NB4 (cell line): ENCODE measurements at regions not wholly inside any gene's neighbourhood (a gene's known extent, or its start where the extent isn't known, plus 50 kb on each side); places are given as distances from the start of the nearest gene placed in this dataset.

ENCODE experiments used
- DNase-seq: peaks from one replicate; pipeline ENCODE4 v3.0.0; 2010; ENCODE audit warnings: low read depth
- H3K4me3 ChIP-seq: one replicate; pipeline ENCODE4 v1.5.1; 2011; ENCODE audit warnings: mild to moderate bottlenecking, low read depth, low read length, moderate library complexity
- MYC ChIP-seq: IDR thresholded peaks from 2 replicates; pipeline ENCODE4 v1.6.1; 2011; ENCODE audit warnings: low read depth, low read length
- POLR2A ChIP-seq: IDR thresholded peaks from 2 replicates; pipeline ENCODE4 v1.6.1; 2011; ENCODE audit warnings: mild to moderate bottlenecking; ENCODE audit not compliant: insufficient read length; ENCODE audit errors: extremely low read depth
- TF ChIP-seq, protein P1 (sequence below): IDR thresholded peaks from one replicate; pipeline ENCODE4 v1.5.1; 2012; ENCODE audit warnings: low read depth, low read length
- TF ChIP-seq, protein P2 (sequence below): IDR thresholded peaks from 2 replicates; pipeline ENCODE4 v1.6.1; 2011; ENCODE audit warnings: low read depth, low read length

DNA sequence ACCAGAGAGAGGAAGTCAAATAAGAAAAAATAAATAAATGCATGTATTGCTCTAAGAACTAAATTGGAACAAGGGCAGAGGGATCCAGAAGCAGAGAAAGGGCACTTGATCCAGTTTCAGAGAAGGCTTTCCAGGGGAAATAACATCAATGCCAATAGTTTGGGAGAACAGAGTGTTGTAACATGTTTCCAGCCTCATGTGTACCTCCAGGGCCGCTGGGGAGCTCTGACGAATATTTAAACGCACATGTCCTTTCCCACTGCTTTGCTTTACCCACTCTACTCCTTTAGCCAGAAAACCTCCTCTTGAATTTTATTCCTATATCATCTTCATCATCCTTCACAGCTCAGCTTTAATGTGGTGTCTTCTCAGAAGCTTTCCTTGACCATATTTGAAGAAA, 233.7 kb downstream of the ENC1 start:
- H3K4me3 ChIP-seq, result no peak overlapping the region
- no peak for DNase-seq
- TF ChIP-seq, protein P1, sequence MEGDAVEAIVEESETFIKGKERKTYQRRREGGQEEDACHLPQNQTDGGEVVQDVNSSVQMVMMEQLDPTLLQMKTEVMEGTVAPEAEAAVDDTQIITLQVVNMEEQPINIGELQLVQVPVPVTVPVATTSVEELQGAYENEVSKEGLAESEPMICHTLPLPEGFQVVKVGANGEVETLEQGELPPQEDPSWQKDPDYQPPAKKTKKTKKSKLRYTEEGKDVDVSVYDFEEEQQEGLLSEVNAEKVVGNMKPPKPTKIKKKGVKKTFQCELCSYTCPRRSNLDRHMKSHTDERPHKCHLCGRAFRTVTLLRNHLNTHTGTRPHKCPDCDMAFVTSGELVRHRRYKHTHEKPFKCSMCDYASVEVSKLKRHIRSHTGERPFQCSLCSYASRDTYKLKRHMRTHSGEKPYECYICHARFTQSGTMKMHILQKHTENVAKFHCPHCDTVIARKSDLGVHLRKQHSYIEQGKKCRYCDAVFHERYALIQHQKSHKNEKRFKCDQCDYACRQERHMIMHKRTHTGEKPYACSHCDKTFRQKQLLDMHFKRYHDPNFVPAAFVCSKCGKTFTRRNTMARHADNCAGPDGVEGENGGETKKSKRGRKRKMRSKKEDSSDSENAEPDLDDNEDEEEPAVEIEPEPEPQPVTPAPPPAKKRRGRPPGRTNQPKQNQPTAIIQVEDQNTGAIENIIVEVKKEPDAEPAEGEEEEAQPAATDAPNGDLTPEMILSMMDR, result no peak
- TF ChIP-seq POLR2A (no peak), MYC (no peak)
- TF ChIP-seq, protein P2, sequence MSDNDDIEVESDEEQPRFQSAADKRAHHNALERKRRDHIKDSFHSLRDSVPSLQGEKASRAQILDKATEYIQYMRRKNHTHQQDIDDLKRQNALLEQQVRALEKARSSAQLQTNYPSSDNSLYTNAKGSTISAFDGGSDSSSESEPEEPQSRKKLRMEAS, result no peak

DNA sequence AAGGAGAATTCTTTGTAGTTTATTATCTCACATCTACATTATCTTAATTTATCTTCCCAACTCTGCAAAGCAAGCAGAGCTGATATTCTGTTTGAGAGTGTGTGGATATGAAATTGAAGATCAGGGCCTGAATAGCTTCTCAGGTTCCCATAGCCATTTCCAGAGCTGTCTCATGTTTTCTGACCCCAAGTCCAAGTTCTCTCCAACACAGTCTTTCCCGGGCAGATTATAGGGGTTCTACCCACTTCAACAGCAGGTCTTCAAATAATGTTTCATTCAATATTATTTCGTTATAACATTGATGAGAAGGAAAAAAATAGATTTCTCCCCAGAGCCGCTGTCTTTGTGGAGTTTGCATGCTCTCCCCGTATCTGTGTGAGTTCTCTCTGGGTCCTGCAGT, 234.9 kb downstream of the ENC1 start:
- TF ChIP-seq, protein P2, result no peak
- TF ChIP-seq, protein P1, result no peak
- TF ChIP-seq POLR2A (no peak), MYC (no peak)
- no peak overlapping the region for H3K4me3 ChIP-seq
- DNase-seq, result no peak

DNA sequence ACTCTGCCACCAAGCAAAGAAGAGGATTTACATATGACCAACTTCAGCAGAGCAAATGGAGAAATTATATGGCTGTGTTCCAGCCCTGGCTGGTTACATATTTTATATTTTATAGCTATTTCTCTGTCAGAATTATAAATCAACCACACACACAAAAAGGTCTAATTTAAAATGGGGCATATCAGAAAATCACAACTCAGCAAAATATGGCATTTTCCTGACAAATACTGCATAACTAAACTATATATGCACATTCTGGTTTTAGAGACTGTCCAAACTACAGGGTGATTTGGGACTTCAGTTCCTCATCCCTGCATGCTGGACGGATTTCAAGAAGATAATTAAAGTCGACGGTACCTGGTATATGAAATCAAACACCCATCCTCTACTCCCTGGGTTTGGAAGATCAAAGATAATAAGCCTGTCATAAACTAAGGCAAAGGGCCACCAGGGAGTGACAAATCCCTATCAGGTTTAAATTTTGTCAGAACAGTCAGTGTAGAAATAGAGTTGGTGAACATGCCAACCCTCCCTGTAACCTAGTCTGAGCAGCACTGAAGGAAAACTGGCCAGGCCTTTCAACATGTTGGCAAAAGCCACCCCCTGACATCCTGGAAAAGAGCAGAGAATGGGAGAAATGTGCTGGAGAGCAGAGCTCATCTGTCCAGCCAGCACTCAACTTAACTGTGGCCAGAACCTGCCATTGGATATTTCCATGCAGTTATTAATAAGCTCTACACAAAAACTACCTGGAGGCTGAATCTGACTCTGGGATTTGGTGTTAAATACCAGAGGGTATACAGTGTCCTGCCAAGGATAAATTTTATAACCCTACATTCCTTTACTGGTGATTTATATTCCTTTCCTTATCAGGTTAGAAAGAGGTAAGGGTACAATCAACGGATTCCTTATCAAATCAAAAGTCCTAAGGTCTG, 235.7 kb downstream of the ENC1 start:
- TF ChIP-seq, protein P1, result no peak
- TF ChIP-seq, protein P2, result no peak
- TF ChIP-seq MYC, result no peak
- no peak for TF ChIP-seq POLR2A
- no peak overlapping the region for H3K4me3 ChIP-seq
- no peak for DNase-seq

DNA sequence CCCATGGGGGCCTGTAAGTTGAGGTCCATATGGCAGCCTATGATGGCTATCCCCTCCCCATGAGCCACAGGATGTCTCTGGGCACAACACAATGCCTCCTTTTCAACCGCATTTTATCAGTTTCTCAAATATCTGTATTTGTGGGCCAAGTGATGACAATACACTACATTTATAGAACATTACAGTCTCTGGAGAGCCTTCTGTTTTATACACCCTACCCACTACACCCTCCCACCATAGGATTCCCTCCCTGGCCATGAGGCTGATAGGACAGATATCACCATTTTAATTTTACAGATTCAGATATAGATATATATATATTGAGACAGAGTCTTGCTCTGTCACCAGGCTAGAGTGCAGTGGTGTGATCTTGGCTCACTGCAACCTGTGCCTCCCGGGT, 236.8 kb downstream of the ENC1 start:
- no peak overlapping the region for H3K4me3 ChIP-seq
- TF ChIP-seq, protein P2, result no peak
- TF ChIP-seq MYC (no peak), POLR2A (no peak)
- TF ChIP-seq, protein P1, result no peak
- DNase-seq, result no peak

DNA sequence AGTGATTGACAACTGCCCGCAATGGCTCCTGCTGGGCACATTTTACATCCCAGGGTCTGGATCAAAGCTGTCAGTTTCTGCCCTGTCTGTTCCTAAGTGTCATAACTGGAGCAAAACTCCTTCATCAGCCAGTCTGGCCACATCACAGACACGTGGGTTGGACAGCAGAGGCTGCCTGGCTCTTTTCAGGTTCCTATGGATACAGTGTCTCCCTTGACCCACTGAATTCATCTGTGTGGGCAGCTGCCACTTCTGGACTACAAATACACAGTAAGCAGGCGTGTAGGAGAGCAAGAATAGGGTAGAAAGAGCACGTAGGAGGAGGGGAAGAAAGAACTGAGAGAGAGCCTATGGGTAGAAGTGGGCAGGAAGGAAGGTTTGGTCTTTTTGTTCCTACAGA, 238.0 kb downstream of the ENC1 start:
- DNase-seq, result no peak
- no peak for TF ChIP-seq MYC
- TF ChIP-seq, protein P1, result no peak
- H3K4me3 ChIP-seq, result no peak overlapping the region

DNA sequence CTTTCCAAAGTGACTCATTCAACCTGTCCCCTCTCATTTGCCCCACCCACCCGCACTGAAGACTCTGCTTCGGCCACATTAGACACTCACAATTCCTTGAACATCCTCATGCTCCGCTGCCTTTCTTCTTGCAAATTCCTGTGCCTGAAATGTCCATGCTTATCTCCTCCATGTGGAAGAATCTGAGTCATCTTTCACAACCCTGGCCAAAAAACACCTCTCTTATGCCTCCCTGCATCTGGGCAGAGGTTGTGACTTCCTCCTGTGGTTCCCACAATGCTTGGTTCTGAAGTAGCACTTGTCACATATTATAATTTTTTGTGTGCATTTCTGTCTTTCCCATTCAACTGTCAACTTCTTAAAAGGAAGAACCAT, 238.6 kb downstream of the ENC1 start:
- TF ChIP-seq, protein P2, result no peak
- TF ChIP-seq, protein P1, result no peak
- TF ChIP-seq POLR2A (no peak), MYC (no peak)
- DNase-seq, result no peak
- H3K4me3 ChIP-seq, result no peak overlapping the region
